Stomach (tissue), 4 donors: ENCODE measurements at regions not wholly inside any gene's neighbourhood (a gene's known extent, or its start where the extent isn't known, plus 50 kb on each side); places are given as distances from the start of the nearest gene placed in this dataset.

Source experiments
- EP300 ChIP-seq: sonication (generic); formaldehyde crosslinking; IDR thresholded peaks from one replicate; pipeline ENCODE4 v1.6.1; 2017; ENCODE audit warnings: antibody characterized with exemption
- POLR2A ChIP-seq, 4 donors: fragments of 450-650 bp; IDR thresholded peaks; one replicate each; pipeline ENCODE4 v1.6.1; 2016; ENCODE audit warnings: antibody characterized with exemption in 4 of 4, control low read depth in 2 of 4, mild to moderate bottlenecking in 1 of 4, moderate library complexity in 1 of 4
- POLR2AphosphoS5 ChIP-seq, 3 donors: sonication (generic); formaldehyde crosslinking; IDR thresholded peaks; one replicate each; pipeline ENCODE4 v1.6.1; 2016; ENCODE audit warnings: antibody characterized with exemption in 3 of 3
- TF ChIP-seq, protein P1 (sequence below), 7 experiments: fragments of 450-650 bp in 4 of 7; fragments of 200-600 bp in 3 of 7; sonication (generic) in 3 of 7; IDR thresholded peaks; one replicate each; pipeline ENCODE4 v1.5.1; 2016 to 2019; ENCODE audit warnings: antibody characterized with exemption in 7 of 7, control low read depth in 2 of 7, mild to moderate bottlenecking in 1 of 7

DNA sequence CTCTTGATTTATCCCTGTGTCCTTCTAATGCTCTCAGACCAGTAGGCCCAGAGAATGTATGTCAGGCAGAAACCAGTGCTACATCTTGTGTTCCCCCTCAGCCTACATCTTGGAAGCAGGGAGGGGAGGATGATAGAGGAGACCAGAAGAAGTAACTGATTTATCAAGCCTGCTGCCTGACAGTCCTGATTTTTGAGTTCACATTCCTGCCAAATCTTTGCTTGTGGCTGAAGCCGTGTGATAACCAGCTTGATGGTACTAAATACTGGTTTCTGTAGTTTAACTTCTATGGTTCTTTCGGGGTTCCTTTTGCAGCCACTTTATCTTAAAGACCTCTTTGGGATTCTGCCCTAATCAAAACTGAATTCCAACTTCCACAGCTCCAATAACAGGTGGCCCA, 59.7 kb upstream of the WDR26 start:
- TF ChIP-seq, protein P1, sequence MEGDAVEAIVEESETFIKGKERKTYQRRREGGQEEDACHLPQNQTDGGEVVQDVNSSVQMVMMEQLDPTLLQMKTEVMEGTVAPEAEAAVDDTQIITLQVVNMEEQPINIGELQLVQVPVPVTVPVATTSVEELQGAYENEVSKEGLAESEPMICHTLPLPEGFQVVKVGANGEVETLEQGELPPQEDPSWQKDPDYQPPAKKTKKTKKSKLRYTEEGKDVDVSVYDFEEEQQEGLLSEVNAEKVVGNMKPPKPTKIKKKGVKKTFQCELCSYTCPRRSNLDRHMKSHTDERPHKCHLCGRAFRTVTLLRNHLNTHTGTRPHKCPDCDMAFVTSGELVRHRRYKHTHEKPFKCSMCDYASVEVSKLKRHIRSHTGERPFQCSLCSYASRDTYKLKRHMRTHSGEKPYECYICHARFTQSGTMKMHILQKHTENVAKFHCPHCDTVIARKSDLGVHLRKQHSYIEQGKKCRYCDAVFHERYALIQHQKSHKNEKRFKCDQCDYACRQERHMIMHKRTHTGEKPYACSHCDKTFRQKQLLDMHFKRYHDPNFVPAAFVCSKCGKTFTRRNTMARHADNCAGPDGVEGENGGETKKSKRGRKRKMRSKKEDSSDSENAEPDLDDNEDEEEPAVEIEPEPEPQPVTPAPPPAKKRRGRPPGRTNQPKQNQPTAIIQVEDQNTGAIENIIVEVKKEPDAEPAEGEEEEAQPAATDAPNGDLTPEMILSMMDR (IDR thresholded peaks at IDR 0.05) = no peak
- TF ChIP-seq POLR2A (IDR thresholded peaks at IDR 0.05) = no peak
- no peak for TF ChIP-seq EP300
- TF ChIP-seq POLR2AphosphoS5 (IDR thresholded peaks at IDR 0.05) = no peak
